HFF-Myc (cell line): ENCODE measurements at regions not wholly inside any gene's neighbourhood (a gene's known extent, or its start where the extent isn't known, plus 50 kb on each side); places are given as distances from the start of the nearest gene placed in this dataset.
A peak's percentile ranks its signal among the peaks of the same experiment; 100 is the strongest.

Source experiments
- DNase-seq: peaks from one replicate; pipeline ENCODE4 v3.0.0-alpha.2; 2011; ENCODE audit warnings: low read depth; ENCODE audit errors: extremely low read depth
- H3K4me3 ChIP-seq: replicated peaks from 2 replicates; pipeline ENCODE4 v1.5.1; 2011; ENCODE audit warnings: low read depth, mild to moderate bottlenecking, control low read depth, low read length
- TF ChIP-seq, protein P1 (sequence below): IDR thresholded peaks from 2 replicates; pipeline ENCODE4 v1.5.1; 2012; ENCODE audit warnings: mild to moderate bottlenecking, low read depth, low read length, control low read depth; ENCODE audit errors: missing control alignments

DNA sequence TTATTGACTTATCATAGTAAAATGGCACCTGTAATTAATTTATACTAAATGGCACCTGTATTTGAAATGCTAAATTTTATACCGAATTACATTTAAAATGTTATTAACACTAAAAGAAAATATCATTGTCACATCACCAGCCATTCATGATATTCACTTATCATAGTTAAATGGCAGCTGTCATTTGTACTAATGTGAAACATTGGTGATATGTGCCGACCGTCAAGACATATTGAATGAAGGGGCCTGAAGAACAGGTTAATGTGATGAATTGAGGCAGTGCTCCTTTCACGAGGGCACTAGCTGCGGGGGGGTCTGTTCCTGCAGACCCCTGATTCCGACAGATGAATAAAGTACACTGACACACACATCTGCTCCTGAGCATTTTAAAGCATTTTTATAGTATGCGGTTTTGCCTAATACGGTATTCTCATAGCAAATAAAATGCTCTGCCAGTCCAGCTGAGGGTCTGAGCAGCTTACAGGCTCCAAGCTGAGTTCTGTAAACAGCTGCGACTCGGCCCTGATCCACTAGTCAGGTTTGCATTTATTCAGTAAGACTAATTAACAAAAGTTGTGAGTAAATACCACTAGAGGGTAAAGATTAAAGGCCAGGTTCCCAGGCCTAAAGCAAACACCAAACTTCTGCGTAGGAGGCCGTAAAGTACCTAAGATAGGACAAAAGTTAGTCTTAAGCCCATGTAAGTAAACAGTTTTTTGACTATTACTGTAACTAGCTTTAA lies 593.4 kb upstream of the NETO1 start:
- peak; percentile 26 for DNase-seq
- TF ChIP-seq, protein P1, sequence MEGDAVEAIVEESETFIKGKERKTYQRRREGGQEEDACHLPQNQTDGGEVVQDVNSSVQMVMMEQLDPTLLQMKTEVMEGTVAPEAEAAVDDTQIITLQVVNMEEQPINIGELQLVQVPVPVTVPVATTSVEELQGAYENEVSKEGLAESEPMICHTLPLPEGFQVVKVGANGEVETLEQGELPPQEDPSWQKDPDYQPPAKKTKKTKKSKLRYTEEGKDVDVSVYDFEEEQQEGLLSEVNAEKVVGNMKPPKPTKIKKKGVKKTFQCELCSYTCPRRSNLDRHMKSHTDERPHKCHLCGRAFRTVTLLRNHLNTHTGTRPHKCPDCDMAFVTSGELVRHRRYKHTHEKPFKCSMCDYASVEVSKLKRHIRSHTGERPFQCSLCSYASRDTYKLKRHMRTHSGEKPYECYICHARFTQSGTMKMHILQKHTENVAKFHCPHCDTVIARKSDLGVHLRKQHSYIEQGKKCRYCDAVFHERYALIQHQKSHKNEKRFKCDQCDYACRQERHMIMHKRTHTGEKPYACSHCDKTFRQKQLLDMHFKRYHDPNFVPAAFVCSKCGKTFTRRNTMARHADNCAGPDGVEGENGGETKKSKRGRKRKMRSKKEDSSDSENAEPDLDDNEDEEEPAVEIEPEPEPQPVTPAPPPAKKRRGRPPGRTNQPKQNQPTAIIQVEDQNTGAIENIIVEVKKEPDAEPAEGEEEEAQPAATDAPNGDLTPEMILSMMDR: no peak
- H3K4me3 ChIP-seq: no peak overlapping the region

DNA sequence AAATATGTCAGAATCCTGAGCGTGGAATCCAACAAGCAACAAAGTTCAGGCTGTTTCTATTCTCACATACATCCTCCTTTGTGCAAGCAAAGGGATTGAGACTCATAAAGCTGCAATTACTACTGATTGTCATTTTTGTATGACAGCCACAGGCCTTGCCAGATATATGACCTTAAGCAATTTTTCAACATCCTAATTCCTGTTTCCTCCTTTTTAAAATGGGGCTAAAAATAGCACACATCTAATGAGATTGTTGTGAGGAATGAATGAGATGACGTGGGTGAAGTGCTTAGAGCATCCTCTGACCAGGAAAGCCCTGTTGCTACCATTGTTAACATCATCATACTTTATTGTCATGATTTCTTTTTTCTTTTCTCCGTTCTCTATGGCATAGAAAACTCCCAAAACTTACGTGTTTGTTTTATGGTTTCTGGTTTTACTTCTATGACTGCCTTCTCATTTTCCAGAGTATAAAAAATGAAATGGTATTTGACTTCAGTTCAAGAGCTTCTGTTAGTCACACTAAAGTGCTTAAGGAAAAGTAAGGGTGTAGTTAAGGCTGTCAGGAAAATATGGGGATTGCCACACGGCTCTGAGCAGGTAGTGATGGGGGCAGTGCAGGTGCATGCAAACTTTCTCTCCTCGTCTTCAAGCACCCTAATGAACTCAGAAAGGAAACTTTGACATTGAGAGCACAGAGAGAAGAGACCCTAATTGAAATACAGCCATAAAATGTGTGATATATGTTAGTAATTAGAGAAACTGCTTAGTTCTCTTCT lies 590.6 kb upstream of the NETO1 start:
- H3K4me3 ChIP-seq: no peak overlapping the region
- DNase-seq: no peak
- TF ChIP-seq, protein P1: no peak

- DNase-seq: no peak
- TF ChIP-seq, protein P1: no peak
- H3K4me3 ChIP-seq: no peak overlapping the region
Measured at GRCh38 chr18:73456643-73457042, 588.9 kb upstream of the NETO1 start.

DNA sequence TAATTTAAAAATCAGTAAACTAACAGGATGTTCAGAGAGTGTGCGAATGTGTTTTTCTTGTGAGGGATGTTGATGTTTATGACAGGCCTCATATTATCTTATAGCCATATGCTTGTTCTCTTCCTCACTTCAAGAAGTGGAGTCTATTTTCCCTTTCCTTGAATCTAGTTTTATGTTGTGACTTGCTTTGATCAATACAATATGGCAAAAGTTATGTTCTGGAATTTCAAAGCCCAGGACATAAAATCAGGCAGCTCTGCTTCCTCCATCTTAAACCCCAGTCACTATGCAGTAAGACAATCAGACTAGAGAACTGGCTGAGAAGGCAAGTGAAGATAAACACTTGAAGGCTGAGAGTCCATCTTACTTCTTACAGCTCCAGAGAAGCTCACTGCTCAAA lies 585.1 kb upstream of the NETO1 start:
- H3K4me3 ChIP-seq: no peak overlapping the region
- TF ChIP-seq, protein P1: no peak
- no peak for DNase-seq

DNA sequence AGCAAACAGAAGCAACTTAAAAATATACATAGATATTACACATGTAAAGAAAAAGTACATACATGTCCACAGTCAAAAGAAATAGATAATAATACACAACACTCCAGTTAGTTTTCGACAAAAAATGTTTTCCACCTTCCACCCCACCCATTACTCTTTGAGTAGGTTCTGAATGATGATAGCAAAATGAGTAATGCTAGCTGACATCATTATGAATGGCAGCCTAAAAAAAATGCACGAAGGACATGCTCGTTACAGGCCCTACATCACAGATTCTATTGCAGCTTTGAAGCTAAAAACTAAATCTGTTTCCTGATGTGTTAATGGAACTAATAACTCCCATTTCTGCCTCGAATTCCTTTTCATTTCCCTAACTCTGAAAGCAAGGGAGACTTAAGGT lies 578.7 kb upstream of the NETO1 start:
- TF ChIP-seq, protein P1: no peak
- no peak overlapping the region for H3K4me3 ChIP-seq
- DNase-seq: no peak

GRCh38 chr18:73431620-73432019 lies 563.8 kb upstream of the NETO1 start:
- DNase-seq: no peak
- TF ChIP-seq, protein P1: no peak
- H3K4me3 ChIP-seq: no peak overlapping the region

- no peak for DNase-seq
- no peak overlapping the region for H3K4me3 ChIP-seq
- TF ChIP-seq, protein P1: no peak
Measured at GRCh38 chr18:73421010-73421409, 553.2 kb upstream of the NETO1 start.
